ENCODE measurements at regions not wholly inside any gene's neighbourhood (a gene's known extent, or its start where the extent isn't known, plus 50 kb on each side); places are given as distances from the start of the nearest gene placed in this dataset.

- TF ChIP-seq, protein P1, sequence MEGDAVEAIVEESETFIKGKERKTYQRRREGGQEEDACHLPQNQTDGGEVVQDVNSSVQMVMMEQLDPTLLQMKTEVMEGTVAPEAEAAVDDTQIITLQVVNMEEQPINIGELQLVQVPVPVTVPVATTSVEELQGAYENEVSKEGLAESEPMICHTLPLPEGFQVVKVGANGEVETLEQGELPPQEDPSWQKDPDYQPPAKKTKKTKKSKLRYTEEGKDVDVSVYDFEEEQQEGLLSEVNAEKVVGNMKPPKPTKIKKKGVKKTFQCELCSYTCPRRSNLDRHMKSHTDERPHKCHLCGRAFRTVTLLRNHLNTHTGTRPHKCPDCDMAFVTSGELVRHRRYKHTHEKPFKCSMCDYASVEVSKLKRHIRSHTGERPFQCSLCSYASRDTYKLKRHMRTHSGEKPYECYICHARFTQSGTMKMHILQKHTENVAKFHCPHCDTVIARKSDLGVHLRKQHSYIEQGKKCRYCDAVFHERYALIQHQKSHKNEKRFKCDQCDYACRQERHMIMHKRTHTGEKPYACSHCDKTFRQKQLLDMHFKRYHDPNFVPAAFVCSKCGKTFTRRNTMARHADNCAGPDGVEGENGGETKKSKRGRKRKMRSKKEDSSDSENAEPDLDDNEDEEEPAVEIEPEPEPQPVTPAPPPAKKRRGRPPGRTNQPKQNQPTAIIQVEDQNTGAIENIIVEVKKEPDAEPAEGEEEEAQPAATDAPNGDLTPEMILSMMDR (conservative IDR thresholded peaks at IDR 0.05), result no peak
- no peak for TF ChIP-seq ZFX (IDR thresholded peaks at IDR 0.05)
Measured at GRCh38 chr17:77831474-77832179, 126.9 kb upstream of the TNRC6C start.

Measured in C4-2B (cell line).